Neuron (in vitro differentiated cells): ENCODE measurements at regions not wholly inside any gene's neighbourhood (a gene's known extent, or its start where the extent isn't known, plus 50 kb on each side); places are given as distances from the start of the nearest gene placed in this dataset.

Source experiments
- H2AFZ ChIP-seq: one replicate; pipeline ENCODE4 v1.6.1; 2013; ENCODE audit warnings: low read depth, mild to moderate bottlenecking, inconsistent platforms, low read length, moderate library complexity
- H3K27me3 ChIP-seq: one replicate; pipeline ENCODE4 v1.6.1; 2013; ENCODE audit warnings: low read length; ENCODE audit not compliant: insufficient read depth
- H3K36me3 ChIP-seq: one replicate; pipeline ENCODE4 v1.6.1; 2013; ENCODE audit warnings: low read length; ENCODE audit not compliant: insufficient read depth
- H3K4me1 ChIP-seq: one replicate; pipeline ENCODE4 v1.6.1; 2013; ENCODE audit warnings: low read length; ENCODE audit not compliant: insufficient read depth
- H3K4me3 ChIP-seq: 2 replicates; pipeline ENCODE4 v1.5.1; 2013; ENCODE audit warnings: mild to moderate bottlenecking, low read length, moderate library complexity
- H3K9me3 ChIP-seq: one replicate; pipeline ENCODE4 v1.6.1; 2013; ENCODE audit warnings: low read length

DNA sequence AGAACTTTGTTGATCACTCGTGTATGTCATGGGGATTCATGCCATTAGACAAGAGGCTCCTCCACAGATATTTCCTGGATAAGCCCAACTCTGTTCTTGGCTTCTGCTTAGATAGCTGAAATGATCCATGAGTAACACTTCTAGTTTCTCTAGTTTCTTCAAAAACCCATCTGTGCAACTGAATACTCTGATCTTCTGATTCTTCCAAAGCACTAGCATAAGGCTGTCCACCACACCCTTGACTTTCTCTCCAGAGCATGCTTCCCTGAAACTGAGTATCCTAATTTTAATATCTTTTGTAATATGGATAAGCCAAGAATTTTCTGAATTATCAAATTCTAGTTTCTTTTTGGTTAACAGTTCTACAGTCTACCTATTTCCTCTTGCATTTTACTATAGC lies 118.6 kb upstream of the TAPT1 start:
- Histone ChIP-seq H3K9me3 (no peaks in the 10 kb centered on the region), H3K36me3 (no peaks in the 10 kb centered on the region), H2AFZ (no peak overlapping the region)

DNA sequence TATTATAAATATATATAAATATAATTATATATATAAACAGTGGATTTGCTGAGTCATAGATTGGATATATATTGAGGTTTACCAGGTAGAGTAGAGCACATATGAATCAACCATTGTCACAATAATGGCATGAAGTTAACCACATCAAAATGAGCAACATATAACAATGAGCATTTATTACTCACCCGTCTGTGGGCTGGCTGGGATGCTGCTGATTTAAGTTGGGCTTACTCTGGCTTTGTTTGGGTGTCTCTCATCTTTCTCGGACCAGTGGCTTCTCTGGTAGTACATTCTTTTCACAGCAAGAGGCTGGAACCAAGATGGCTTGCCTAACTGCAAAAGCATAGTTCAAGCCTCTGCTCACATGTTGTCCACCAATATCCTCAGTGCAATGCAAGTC lies 111.7 kb upstream of the TAPT1 start:
- Histone ChIP-seq H3K4me3 (no peak overlapping the region), H3K9me3 (no peaks in the 10 kb centered on the region), H3K27me3 (no peaks in the 10 kb centered on the region), H3K36me3 (no peaks in the 10 kb centered on the region), H2AFZ (no peak overlapping the region), H3K4me1 (no peaks in the 10 kb centered on the region)

More for the DNA sequence above, 118.6 kb upstream of the TAPT1 start:
- Histone ChIP-seq H3K4me1 (no peaks in the 10 kb centered on the region), H3K4me3 (no peak overlapping the region), H3K27me3 (peaks cover 4% of the 10 kb centered on the region)

DNA sequence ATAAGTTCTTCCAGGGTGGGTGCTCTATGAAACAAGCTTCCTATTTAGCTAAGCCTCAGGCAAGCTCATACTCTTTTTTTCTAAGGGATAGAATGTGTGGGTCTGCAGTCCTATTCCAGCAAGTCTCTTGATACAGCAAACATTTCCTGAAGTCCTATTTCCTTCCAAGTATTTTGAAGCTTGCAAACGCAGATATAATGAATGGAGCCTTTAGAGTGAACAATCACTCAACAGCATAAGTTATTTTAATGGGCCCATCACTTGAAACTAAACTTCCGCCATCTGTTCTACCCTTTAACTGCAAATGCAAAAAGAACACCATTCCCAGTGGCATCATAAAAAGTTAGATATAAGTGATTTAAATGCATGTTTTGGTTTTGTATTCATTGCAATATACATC lies 108.3 kb upstream of the TAPT1 start:
- Histone ChIP-seq H3K36me3 (no peaks in the 10 kb centered on the region), H3K27me3 (no peaks in the 10 kb centered on the region), H2AFZ (no peak overlapping the region), H3K4me3 (no peak overlapping the region), H3K9me3 (no peaks in the 10 kb centered on the region), H3K4me1 (no peaks in the 10 kb centered on the region)

DNA sequence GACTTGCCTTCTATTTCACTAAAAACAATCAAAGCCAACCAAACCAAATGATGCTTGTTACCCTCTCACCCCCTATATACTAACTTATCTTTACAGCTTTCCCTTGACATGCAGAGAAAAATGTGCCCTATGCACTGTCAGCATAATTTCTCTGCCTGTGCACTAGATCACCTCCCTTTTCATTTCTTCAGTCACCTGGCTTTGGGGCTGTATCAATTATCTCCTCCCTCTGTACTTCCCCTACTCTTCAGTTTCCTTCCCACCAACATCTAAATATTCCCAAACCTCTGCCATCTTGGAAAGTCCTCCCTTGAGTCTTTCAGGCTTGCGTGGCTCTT lies 103.5 kb upstream of the TAPT1 start:
- Histone ChIP-seq H3K27me3 (no peaks in the 10 kb centered on the region), H3K4me1 (no peaks in the 10 kb centered on the region), H3K36me3 (no peaks in the 10 kb centered on the region), H3K9me3 (no peaks in the 10 kb centered on the region), H2AFZ (no peak overlapping the region), H3K4me3 (no peak overlapping the region)

DNA sequence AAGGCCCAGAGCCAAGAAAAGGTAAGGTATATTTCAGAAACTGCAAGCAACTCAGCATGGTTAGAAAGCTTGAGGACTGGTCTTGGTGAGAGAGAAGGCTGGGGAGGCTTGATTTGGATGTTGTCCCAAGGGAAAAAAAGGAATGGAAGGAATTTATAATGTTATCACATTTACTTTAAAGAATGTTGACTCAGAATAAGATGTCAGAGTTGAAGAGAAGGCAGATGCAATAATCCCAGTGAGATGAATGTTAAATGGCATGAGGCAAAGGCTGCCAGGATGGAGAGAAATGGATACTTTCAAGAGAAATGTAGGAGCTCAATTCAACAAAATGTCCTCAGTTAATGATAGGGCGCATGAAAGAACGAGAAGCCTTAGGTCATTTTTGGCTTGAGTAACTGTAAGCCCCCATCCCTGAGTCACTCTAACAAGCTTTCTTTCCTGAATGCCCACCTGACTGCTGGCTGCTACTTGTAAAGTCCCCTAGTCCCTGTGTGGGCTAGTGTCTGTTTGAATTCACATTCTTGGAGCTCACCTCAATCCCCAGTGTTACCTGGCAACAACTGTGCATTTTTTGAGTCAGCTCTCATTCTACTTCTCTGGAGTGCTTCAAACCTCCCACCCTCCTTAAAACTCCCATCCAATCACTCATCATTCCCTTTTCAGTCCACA lies 103.0 kb upstream of the TAPT1 start:
- Histone ChIP-seq H3K36me3 (no peaks in the 10 kb centered on the region), H3K4me1 (no peaks in the 10 kb centered on the region), H3K9me3 (no peaks in the 10 kb centered on the region), H3K27me3 (no peaks in the 10 kb centered on the region), H2AFZ (no peak overlapping the region), H3K4me3 (no peak overlapping the region)

DNA sequence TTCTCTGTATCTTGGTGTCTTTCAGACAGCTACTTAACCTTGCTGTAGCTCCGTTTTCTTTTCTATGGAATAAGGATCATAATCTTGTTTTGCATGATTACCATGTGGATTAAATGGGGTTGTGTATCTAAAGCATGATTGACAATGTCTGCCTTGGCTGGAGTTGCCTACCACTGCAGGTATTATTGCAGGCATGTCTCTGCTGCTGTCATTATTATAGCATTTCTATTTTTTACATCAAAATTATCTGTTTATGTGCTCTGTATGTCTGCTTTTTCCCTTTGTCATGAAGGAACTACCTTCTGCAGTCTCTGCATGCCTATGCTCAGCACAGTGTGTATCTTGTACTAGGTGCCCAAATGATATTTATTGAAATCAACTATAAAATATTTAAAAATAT lies 95.9 kb upstream of the TAPT1 start:
- H3K27me3 ChIP-seq, result no peaks in the 10 kb centered on the region
- no peaks in the 10 kb centered on the region for H3K9me3 ChIP-seq

DNA sequence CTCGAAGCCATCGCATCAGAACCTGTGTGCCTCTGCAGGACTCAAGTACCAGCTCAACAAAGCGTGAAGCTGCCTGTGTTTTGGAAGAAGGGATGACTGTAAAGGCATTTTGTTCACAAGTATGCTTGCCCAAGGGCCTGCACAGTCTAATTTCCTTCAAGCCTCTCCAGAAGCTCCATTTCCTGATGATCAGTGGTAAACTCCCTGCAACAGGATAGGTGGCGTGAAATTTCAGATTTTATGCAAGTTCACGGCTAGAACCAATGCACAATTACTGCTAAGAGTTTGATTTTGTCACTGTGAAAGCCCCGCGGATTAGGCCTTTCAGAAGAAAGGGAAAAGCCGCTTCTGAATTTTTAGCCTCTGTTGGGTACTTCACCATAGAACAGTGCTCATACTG lies 89.2 kb upstream of the TAPT1 start:
- no peaks in the 10 kb centered on the region for H3K9me3 ChIP-seq
- no peaks in the 10 kb centered on the region for H3K36me3 ChIP-seq
- no peaks in the 10 kb centered on the region for H3K4me1 ChIP-seq
- no peak overlapping the region for H3K4me3 ChIP-seq
- H2AFZ ChIP-seq, result no peak overlapping the region
- no peaks in the 10 kb centered on the region for H3K27me3 ChIP-seq

More for the DNA sequence above, 95.9 kb upstream of the TAPT1 start:
- no peak overlapping the region for H2AFZ ChIP-seq
- H3K4me3 ChIP-seq, result no peak overlapping the region
- no peaks in the 10 kb centered on the region for H3K4me1 ChIP-seq
- H3K36me3 ChIP-seq, result no peaks in the 10 kb centered on the region

DNA sequence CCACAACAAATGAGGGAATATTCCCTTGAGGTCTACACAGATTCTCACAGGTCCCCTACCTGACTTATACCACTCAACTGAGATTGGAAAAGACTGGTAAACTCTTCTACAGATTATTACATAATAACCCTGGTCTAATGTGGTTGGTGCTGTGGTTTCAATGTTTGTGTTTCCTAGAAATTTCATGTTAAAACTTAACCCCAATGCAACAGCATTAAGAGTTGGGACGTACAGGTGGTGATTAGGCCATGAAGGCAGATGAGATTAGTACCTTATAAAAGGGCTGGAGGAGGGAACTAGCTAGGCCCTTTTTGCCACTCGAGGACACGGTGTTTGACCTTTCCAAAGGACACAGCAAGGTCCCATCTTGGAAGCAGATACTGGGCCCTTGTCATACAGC lies 84.3 kb upstream of the TAPT1 start:
- H3K9me3 ChIP-seq, result no peaks in the 10 kb centered on the region
- H3K27me3 ChIP-seq, result no peaks in the 10 kb centered on the region
- H3K36me3 ChIP-seq, result no peaks in the 10 kb centered on the region

DNA sequence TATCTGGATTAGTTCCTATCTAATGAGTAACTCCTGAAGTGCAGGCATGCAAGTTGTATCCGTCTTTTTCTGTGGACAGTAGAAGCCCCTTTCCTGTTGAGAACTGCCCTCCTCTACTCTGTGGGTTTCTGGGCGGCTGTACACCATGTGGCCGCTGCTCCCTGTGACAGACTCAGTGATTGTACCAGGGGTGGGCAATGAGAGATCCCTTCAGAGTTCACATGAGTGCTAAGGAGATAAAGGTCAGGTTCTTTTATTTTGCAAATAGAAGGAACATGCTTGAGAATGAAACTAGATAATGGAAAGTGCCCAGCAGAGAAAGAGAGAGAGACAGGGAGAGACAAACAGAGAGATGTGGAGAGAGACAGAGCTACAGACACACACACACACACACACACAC lies 76.4 kb upstream of the TAPT1 start:
- no peaks in the 10 kb centered on the region for H3K9me3 ChIP-seq
- H2AFZ ChIP-seq, result no peak overlapping the region
- peaks cover 7% of the 10 kb centered on the region for H3K4me1 ChIP-seq
- H3K4me3 ChIP-seq, result no peak overlapping the region
- no peaks in the 10 kb centered on the region for H3K27me3 ChIP-seq
- no peaks in the 10 kb centered on the region for H3K36me3 ChIP-seq

More for the DNA sequence above, 84.3 kb upstream of the TAPT1 start:
- Histone ChIP-seq H3K4me1 (no peaks in the 10 kb centered on the region), H2AFZ (no peak overlapping the region), H3K4me3 (no peak overlapping the region)

DNA sequence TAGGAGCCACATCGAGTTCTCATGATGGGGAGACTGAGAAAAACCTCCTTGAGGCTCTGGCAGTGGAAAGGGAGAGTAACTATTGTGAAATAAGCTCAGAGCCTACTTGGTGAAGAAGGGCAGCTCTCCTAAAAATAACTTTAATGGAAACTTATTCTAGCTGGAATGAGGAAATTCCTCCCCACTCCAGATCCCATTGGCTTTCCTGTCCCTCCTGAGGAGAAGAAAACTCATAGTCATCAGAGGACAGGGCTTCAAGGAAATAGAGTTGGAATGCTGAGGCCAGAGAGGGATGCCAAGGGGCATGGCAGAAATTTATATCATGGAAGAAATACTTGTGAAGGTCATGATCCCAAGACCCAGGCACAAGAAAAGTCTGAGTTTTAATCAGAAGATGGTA lies 70.7 kb upstream of the TAPT1 start:
- Histone ChIP-seq H3K27me3 (no peaks in the 10 kb centered on the region), H3K4me1 (peaks cover 4% of the 10 kb centered on the region), H2AFZ (no peak overlapping the region), H3K36me3 (no peaks in the 10 kb centered on the region), H3K9me3 (no peaks in the 10 kb centered on the region), H3K4me3 (no peak overlapping the region)

DNA sequence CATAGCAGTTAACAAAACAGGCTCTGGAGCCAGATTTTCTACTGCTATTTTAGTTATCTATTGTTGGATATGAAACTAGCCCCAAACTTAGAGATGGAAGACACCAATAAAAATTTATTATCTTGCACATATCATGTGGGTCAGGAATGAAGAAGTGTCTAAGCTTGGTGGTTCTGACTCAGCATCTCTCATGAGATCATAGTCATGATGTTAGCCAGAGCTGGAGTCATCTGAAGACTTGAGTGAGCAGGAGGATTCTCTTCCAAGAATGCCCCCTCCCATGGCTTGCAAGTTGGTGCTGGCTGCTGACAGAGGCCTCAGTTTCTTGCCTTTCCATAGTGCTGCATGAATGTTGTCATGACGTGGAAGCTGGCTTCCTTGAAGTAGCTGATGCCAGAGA lies 68.2 kb upstream of the TAPT1 start:
- H3K4me3 ChIP-seq, result no peak overlapping the region
- no peaks in the 10 kb centered on the region for H3K36me3 ChIP-seq
- H3K9me3 ChIP-seq, result no peaks in the 10 kb centered on the region
- H3K4me1 ChIP-seq, result peaks cover 7% of the 10 kb centered on the region
- no peaks in the 10 kb centered on the region for H3K27me3 ChIP-seq
- H2AFZ ChIP-seq, result no peak overlapping the region

DNA sequence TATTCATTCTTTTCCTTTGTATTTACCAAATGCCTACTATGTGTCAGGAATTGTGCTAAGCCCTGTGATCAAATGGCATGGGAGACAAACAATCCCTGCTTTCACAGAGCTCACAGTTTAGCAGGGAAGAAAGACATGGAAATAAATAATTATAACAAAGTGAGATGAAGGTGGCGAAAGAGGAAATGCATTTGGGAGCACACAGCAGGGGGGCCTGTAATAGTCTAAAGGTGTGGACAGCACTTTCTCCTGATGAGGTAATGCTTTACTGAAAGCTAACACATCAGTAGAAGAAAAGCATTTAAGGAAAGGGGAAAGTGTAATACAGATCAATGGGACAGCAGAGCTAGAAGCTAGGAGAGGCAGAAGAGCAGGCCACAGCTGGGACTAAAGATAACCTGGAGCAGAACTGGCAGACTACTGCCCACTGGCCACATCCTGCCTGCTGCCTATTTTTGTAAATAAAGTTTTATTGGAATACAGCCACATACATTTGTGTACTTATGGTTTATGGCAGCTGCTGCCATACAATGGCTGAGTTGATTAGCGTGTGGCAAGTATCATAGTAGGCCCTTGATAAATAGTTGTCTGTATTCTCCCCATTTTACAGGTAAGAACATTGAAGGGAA lies 67.1 kb upstream of the TAPT1 start:
- Histone ChIP-seq H3K9me3 (no peaks in the 10 kb centered on the region), H3K36me3 (no peaks in the 10 kb centered on the region), H3K4me1 (peaks cover 7% of the 10 kb centered on the region), H3K27me3 (no peaks in the 10 kb centered on the region), H3K4me3 (no peak overlapping the region), H2AFZ (no peak overlapping the region)

DNA sequence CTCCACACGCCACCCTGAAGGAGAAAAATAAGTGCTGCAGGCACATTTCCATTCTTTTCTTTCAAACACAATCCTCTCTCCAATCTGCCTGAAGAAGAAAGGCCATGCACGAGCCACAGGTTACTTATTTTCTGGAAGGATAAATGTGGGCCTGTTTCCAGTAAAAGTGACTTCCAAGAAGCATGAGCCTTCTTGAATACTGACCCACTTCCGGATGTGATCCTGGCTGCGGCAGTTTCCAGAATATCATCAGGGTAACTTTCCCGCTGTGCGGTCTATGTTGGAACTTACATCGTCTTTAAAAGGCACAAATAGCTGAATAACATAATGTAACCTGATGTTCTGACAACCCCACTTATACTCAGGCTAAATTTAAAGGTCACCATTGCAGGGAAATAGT lies 66.3 kb upstream of the TAPT1 start:
- Histone ChIP-seq H3K36me3 (no peaks in the 10 kb centered on the region), H3K4me3 (no peak overlapping the region), H3K9me3 (no peaks in the 10 kb centered on the region), H3K27me3 (no peaks in the 10 kb centered on the region), H2AFZ (no peak overlapping the region), H3K4me1 (peaks cover 7% of the 10 kb centered on the region)
